NCI-H1694 (cell line): ENCODE measurements at regions not wholly inside any gene's neighbourhood (a gene's known extent, or its start where the extent isn't known, plus 50 kb on each side); places are given as distances from the start of the nearest gene placed in this dataset.
"Not testable (repeated sequence)": the region's sequence is repeated elsewhere in the genome, so short reads cannot be mapped to it uniquely, and the experiment has no call there.

Experiments
- DNase-seq: peaks from one replicate; lab custom pipeline; 2025; lab: John Stamatoyannopoulos, UW

DNA sequence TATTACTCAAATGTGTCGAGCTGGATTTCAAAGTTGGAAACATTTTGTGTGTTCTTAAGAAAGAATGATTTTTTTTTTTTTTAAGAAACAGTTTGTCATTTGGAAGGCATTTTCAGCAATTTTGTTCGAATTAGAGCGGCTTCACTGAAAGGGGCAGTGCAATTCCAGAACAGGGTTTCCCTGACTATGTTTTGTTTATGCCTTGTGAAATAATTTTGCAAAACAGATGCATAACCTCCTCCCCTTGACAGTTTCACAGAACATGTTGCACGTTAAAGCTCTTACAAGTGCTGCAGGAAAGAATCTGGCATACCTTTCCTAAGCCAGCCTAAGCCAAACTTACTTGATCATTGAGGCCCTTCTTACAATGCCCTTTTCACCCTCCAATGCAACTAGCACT is 216.0 kb upstream of the SSTR4 start:
- no peak for DNase-seq

DNA sequence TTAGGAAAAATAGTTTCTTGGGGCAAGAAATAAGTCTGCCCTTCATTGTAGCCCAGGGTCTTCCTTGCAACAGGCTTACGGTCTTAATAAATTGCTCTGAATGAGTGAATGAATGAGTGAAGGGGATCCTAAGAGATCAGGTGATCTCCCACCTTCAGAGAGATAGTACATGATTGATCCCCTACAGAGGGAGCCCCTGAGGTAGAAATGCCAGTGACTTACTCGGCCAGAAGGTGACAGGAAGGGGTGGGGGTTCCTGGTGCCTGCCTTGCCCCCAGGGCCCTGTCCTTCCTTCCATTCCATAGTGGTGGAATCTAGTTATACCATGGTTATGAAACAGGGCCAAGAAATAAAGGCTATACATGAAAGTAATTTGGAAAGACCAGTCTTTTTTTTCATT is 215.3 kb upstream of the SSTR4 start:
- no peak for DNase-seq

DNA sequence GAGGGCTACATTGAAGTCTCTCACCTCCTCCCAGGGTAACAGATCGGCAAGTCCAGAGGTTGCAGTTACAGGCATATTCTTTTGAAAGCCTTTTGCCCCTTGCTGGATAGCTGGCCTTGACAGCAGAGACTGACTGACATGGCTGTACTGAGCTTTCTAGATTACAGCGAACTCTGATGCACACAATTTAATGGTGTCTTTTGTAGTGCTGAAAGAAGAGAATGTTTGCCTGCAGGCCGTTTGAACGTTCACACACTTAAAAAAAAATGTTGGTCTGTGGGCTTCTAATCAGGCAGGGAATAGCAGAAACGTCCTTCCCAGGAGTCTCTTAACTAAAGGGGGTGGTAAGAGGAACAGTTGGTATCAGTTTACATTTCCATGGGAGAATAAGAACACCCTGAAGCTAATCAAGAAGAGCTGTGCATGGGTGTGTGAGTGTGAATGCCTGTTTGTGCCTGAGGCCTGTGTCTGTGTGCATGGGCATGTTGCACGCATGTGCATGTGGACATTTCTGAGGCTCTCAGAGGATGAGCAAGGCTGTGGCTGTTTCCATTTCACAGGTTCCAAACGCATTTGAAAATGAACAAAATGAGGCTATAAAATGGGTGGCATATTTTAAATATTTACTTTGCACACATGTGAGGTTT is 213.9 kb upstream of the SSTR4 start:
- no peak for DNase-seq

DNA sequence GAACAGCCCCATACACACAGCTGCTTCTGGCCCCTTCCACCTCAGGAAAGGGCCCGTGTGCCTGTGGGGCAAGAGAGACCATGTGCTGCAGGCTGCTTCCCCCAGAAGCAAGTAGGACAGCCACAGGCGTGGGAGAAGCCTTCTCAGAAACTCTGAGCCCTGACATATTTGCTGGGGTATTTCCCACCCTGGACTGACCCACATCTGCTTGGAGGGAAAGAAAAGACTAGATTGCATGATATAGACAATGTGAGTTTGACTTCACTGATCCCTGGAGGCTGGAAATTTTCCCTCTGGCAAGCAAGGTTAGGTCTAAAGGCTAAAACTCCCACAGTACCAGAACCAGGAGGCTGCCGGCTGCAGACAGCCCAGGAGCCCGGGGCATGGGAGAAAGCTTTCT is 213.3 kb upstream of the SSTR4 start:
- no peak for DNase-seq

DNA sequence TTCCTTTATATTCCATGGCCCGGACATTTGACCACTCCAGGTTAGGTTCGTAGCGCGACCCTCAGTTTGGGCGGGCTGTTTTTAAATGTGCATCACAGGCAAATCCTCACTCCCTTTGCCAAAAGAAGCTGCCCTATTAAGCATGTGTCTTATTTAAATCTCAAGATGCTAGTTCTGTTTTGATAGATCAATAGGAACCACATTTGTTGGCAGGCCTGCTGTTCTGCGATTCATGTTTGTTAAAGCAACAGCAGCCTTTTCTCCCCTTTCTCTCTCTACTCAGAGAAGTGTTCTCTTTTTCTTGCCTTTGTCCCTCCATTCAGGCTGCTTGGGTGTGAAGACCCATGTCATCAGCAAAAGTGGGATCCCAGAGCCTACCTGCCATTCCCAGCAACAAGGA is 212.0 kb upstream of the SSTR4 start:
- DNase-seq = no peak

DNA sequence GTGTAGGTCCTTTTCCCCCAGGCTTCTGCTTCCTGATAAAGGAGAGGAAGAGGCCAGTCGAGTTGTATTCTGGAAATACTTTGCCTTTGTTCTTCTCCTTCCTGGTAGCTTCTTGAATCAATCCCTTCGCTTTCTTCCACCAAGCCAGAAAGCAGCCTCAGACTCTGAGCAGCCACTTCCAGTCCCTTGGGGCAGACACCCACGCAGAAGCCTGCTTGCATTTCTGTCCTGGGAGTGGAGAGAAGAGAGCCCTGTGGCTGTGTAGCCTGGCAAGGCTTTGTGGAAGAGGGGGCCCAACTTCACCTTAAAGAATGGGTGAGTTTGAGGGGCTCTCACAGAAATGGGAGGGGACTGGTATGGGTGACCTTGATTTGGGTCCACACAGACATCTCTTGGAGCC is 211.0 kb upstream of the SSTR4 start:
- no peak for DNase-seq

DNA sequence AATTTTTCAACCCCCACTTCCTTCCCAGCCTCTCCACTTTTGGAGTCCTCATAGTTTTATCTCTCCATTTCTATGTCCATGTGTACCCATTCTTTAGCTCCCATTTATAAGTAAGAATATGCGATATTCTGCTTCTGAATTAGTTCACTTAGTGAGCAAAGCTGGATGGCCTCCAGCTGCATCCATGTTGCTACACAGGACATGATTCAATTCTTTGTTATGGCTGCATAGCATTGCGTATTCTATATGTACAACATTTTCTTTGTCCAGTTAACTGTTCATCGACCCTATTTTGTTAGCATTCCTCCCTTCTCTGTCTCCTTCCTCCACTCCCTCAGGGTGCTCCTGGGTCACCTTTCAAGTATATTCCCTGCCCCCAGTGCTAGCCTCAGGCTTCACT is 210.0 kb upstream of the SSTR4 start:
- DNase-seq = no peak

DNA sequence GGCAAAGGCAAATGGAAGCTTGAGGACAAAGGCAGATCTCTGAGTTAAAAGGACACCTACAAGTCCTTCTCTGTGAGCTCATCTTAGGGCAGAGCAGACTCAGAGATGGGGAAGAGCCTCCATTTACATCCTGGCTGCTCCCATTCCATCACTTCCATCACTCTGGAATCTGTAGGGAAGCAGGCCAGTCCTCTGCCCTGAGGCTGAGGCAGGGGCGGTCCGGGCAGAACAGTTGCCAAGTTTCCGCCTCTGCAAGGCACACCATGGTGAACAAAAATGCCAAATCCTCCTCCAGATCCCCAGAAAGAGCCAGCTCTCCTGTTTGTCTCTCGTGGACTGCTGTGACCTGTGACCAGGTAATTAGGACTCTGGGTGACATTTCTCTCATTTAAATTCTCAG is 209.6 kb upstream of the SSTR4 start:
- no peak for DNase-seq

DNA sequence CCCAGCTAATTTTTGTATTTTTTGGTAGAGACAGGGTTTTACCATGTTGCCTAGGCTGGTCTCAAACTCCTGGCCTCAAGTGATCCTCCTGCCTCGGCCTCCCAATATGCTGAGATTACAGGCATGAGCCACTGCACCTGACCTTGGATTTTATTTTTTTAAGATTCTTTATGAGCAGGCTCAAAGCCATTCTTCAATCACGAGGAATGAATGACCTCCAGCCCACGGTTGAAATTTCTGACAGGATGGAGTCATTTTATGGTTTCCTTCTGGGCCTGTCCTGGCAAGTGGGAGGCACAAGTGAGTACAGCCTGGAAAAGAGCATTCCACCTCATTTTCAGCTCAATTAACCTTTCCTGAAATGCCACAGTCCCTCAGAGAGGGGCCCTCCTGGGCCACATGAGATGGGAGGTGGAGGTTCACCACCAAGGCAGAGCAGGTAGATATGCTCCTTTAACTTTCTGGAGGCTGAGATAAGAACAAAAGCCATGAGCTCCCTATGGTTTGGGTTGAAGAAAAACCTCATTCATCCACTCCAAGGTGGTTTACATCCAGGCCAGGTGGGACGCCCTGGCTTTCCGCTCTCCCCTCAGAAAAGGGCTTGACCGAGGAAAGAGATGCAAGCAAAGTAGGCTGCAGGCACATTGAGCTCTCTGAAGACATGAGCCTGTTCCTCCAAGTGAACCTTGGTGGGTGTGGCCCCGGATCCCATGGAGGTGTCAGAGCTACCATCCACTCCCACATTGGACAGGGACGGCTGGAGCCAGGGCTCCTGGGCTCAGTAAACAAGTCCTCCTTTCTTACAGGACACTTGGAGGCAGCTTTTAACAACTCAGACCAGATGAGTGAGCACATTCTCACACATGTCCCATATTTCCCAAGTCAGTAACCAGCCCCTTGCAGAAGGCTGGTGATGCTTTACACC is 208.5 kb upstream of the SSTR4 start:
- no peak for DNase-seq

DNA sequence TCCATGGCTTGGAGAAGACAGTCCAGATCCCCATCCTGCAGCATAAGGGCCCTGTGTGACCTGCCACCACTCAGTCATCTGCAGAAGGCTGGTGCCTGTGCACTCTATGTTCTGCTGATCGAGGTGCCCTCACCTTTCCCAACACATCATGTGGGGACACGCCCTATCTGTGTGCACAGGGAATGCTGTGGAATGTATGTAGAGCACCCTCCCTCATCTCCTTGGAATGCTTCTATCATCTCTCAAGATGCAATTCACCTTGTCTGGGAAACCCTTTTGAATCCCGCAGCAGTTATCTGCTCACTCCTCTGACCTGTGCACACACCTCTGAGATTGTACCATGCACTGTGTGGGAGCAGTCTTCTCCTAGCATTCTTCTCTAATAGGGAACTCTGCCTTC is 207.2 kb upstream of the SSTR4 start:
- no peak for DNase-seq

DNA sequence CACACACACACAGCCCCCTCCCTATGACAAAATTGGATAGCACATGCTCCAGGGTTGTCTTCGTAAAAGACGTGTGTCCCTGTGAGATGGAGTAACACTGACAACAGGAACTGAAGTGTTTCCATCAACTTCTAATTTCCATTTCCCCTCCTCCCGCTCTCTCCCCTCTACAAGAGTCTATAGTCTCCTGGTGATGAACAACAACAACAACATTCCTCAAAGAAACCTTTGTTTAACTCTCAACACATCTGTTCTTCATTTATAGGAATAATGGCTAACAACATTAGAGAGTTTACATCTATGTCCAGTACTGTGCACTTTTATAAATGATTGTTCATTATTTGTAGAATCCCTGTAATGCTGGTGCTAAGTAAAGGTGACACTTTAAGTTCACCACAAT is 205.8 kb upstream of the SSTR4 start:
- no peak for DNase-seq

DNA sequence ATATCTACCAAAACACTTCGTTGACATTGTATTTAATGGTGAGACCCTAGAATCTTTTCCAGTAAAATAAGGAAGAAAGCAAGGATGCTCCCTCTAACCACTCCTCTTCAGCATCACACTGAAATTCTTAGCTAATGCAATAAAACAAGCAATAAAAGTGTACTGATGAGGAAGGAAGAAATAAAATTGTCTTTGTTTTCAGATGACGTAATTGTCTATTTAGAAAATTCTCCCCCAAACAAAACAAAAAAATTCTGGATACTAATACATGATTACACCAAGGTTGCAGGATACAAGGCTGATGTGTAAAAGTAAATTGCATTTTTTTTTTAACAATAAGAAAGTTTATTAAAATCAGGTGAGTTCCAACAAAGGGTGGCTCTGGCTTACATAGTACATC is 205.0 kb upstream of the SSTR4 start:
- DNase-seq = no peak

DNA sequence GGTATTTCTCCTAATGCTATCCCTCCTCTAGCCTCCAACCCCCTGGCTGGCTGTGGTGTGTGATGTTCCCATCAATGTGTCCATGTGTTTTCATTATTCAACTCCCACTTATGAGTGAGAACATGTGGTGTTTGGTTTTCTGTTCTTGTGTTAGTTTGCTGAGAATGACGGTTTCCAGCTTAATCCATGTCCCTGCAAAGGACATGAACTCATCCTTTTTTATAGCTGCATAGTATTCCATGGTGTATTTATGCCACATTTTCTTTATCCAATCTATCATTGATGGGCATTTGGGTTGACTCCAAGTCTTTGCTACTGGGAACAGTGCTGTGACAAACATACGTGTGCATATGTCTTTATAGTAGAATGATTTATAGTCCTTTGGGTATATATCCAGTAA is 204.4 kb upstream of the SSTR4 start:
- DNase-seq = not testable (repeated sequence)

DNA sequence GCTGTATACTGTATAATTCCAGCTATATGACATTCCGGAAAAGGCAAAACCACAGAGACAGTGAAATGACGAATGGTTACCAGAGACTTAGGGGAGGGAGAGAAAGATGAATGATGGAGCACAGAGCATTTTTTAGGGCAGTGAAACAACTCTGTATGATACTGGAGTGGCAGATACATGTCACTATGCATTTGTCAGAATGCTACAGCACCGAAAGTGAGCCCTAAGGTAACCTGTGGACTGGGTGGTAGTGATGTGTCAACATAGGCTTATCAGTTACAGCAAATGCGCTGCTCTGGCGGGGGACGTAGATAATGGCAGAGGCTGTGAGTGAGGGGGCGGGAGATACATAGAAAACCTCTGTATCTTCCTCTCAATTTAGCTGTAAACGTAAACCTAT is 201.3 kb upstream of the SSTR4 start:
- no peak for DNase-seq

DNA sequence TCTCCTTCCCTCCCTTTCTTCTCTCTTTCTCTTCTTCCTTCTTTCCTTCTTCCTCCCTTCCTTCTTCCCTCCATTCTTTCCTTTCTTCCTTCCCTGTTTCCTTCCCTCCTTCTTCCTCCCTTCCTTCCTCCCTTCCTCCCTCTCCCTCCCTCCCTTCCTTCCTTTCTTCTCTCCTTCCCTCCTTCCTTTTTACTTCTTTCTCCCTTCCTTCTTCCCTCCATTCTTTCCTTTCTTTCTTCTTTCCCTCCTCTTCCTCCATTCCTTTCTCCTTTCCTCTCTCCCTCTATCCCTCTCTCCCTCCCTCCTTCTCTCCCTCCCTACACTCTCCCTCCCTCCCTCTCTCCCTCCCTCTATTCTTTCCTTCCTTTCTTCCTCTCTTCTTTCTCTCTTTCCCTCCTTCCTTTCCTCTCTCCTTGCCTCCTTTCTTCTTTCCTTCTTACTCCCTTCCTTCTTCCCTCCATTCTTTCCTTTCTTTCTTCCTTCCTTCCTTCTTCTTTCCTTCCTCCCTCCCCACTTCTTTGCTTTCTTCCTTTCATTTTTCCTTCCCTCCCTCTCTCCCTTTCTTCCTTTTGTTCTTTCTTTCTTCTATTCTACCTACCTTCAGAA is 200.4 kb upstream of the SSTR4 start:
- DNase-seq = no peak

DNA sequence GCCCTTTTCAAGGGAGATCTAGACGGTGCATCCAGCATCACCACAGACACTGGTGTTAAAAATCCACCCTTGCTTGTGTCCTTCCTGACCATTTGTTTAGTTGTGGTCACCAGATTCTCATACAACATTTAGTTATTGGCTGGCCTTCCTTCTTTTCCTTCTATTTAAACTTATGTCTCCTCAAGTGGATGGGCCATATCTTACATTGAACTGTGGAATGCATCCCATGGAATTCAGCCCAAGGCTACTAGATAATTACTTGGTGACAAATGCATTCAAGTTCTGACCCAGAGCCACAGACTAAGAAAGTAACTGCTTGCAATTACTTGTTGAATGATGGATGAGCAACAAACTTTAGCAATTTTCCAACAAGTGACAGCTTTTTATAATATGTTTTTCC is 198.9 kb upstream of the SSTR4 start:
- DNase-seq = no peak

DNA sequence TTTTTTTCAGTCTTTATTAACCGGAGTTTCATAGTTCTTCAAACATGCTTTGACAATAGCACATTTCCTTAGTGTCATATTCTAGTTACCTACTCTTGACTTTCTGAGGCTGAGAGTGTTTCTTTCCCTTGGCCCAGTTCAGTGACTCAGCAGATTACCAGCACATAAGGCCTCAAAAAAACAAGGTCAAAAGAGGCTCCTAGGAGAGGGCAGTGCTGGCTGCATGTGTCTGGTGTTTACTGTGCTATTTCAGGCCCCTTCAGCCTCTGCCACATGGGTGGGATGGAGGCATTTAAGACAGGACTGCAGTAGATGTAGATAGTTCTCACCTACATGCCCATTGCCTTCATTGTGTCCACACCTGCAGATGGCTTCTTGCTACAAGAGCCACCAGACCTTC is 198.2 kb upstream of the SSTR4 start:
- DNase-seq = no peak

DNA sequence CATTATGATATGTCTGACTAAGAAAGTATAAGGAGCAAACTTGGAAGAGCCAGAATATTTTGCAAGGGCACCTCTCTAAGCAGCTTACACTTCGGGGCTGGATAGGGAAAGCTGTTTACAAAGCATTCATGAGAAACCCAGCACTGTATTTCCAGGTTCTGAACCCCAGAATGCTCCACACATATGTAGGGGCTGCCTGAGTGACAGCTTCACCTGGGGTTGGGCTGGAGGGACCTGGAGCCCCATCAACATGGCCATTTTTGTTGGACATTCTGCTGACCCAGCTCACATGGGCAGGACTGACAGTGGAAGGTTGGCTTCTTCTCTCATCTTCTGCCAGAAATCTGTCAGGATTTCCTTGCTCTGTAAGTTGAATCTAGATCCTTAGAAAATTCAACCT is 197.1 kb upstream of the SSTR4 start:
- no peak for DNase-seq

DNA sequence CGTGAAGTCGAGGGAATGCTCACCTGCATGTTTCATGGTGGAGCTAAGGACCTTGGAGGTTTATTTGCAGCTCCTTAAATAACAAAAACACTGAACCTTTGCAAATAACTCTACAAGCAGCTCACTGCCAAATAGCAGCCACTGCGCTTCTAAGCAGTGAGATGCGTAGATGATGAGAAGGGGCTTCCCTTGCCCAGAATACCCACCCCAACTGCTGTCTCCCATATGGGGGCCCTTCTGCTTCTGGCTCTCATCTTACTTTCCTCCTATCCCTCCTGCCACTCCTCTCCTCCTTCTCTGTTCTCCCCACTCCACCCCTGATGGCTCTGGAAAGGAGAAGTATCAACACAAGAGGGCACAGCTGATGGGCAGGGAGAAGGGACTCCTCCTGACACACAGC is 193.3 kb upstream of the SSTR4 start:
- no peak for DNase-seq

DNA sequence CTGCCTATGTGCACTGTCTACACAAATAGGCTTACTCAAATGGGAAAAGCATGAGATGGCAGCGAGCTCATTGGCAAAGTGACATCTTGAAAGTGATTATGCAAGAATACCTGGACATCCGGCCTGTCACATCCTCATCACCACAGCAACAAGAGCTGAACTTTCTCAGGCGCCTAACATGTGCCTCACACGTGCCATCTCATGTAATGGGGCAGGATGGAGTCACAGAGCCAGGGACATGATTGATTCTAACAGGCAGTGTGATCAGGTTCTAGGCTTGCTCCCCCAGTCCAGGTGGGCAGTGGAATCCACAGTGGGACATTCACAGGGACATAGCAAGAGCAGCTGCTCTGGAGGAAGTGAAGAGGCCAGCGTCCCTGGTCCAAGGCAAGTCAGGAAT is 192.3 kb upstream of the SSTR4 start:
- no peak for DNase-seq

DNA sequence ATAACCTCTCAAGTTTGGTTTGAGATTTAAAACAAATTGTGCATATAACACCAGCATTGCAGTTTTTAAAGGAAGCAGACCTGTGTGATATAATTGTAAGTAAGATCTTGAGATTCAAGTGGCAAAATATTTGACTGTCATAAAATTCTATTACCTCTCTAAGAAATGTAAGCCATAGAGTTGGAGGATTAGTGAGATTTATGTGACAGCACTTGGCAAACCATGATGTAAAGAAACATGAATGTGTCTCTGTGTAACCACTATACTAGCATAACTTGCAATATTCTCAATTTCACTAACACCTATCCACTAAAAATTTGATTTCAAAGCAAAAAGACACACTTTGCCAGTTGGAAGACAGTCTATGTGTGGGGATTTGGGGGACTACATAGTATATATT is 190.2 kb upstream of the SSTR4 start:
- no peak for DNase-seq

DNA sequence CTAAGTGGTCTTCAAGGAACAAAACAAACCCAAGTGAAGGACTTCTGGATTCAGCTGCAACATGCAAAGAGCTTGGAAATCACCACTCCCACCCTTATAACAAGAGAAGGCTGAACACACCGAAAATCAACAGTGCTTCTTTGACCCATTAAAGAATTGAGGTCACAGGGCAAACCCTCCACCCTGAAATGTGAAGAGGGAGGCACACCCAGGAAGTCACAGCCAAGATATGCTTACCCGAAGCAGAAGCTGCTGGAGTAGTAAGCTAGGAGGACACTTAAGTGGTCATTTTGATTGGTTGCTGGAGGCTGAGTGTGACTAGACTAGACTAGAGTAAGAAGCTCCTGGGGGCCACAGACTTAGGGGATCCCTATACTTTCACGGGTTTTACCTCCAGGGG is 188.2 kb upstream of the SSTR4 start:
- DNase-seq = no peak

DNA sequence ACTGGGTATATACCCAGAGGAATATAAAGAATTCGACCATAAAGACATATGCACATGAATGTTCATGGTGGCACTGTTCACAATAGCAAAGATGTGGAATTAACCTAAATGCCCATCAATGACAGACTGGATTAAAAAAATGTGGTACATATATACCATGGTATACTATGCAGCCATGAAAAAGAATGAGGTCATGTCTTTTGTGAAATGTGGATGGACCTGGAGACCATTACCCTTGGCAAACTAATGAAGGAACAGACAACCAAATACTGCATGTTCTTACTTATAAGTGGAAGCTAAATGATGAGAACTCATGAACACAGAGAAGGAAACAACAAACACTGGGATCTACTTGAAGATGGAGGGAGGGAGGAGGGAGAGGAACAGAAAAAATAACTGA is 186.7 kb upstream of the SSTR4 start:
- DNase-seq = no peak
